K562 (cell line): ENCODE measurements at regions not wholly inside any gene's neighbourhood (a gene's known extent, or its start where the extent isn't known, plus 50 kb on each side); places are given as distances from the start of the nearest gene placed in this dataset.

Experiments
- ATAC-seq: fragments of 200-7000 bp; cut with Tn5 transposase; 3 replicates; pipeline ENCODE4 v1.9.1; 2020; ENCODE audit warnings: moderate library complexity
- BruUV-seq: library from RNA; stranded (reverse); fragments of 400-500 nt; replicated peaks from 2 replicates; lab custom pipeline; 2021; lab: Mats Ljungman, UMichigan
- CTCF ChIA-PET: fragments of 300-600 bp; formaldehyde crosslinking; extraction: SDS; loops from one replicate; lab custom pipeline; 2021; ENCODE audit warnings: low intra/inter-chr PET ratio; lab: Yijun Ruan, JAX
- POLR2A ChIA-PET: fragments of 300-600, 350-650 bp; sonication (Branson Sonifier 250); formaldehyde crosslinking; extraction: SDS; loops from one replicate; lab custom pipeline; 2021; ENCODE audit warnings: antibody characterized with exemption, inconsistent platforms; lab: Yijun Ruan, JAX
- DNase-seq, 4 experiments: peaks; one replicate each; pipeline versions ENCODE4 v3.0.0 to v3.0.0-alpha.2; 2011 to 2018; ENCODE audit warnings: low spot score in 3 of 4, mixed read lengths in 3 of 4; ENCODE audit errors: extremely low read depth in 1 of 4
- FAIRE-seq: peaks from 2 replicates; lab custom pipeline; 2011; peaks lifted over from hg19 to GRCh38; lab: Jason Lieb, UNC
- H2AFZ ChIP-seq: 2 replicates; pipeline ENCODE4 v1.6.0; 2011; ENCODE audit warnings: low read depth, low read length, control low read depth, inconsistent platforms
- H3K27ac ChIP-seq: fragments of 200-600 bp; 3 replicates; pipeline ENCODE4 v1.8.0; 2011; ENCODE audit warnings: low read depth, mild to moderate bottlenecking, control low read depth, inconsistent platforms, low read length, moderate library complexity, mixed read lengths; ENCODE audit errors: extremely low read depth
- H3K27me3 ChIP-seq, 2 experiments: fragments of 300-600 bp in 1 of 2; 2 replicates in 1 of 2; 3 replicates in 1 of 2; pipeline versions ENCODE4 v1.6.0 to v1.8.0; 2011; ENCODE audit warnings: inconsistent platforms in 2 of 2, low read length in 2 of 2, mild to moderate bottlenecking in 1 of 2, mixed read lengths in 1 of 2, moderate library complexity in 1 of 2; ENCODE audit not compliant: control insufficient read depth in 2 of 2, insufficient read depth in 2 of 2
- H3K36me3 ChIP-seq: fragments of 300-600 bp; 3 replicates; pipeline ENCODE4 v1.8.0; 2011; ENCODE audit warnings: mild to moderate bottlenecking, low read length, inconsistent platforms; ENCODE audit not compliant: control insufficient read depth, insufficient read depth
- H3K4me1 ChIP-seq, 2 experiments: fragments of 200-600 bp in 1 of 2; replicated peaks in 1 of 2; 2 replicates in 1 of 2; 3 replicates in 1 of 2; pipeline versions ENCODE4 v1.5.1 to v1.8.0; 2011; ENCODE audit warnings: inconsistent platforms in 2 of 2, low read length in 2 of 2, mild to moderate bottlenecking in 1 of 2, mixed read lengths in 1 of 2, moderate library complexity in 1 of 2; ENCODE audit not compliant: control insufficient read depth in 2 of 2, insufficient read depth in 2 of 2
- H3K4me2 ChIP-seq: 2 replicates; pipeline ENCODE4 v1.6.1; 2011; ENCODE audit warnings: low read length, control low read depth, inconsistent platforms, mixed read lengths; ENCODE audit not compliant: insufficient read depth
- H3K4me3 ChIP-seq: fragments of 200-600 bp; sonication (generic), shearing (Covaris generic); 2 replicates; pipeline ENCODE4 v1.5.1; 2016; ENCODE audit warnings: control low read depth, inconsistent platforms
- H3K79me2 ChIP-seq: fragments of 200-600 bp; 3 replicates; pipeline ENCODE4 v1.8.0; 2011; ENCODE audit warnings: low read length, inconsistent platforms; ENCODE audit not compliant: control insufficient read depth, insufficient read depth
- H3K9ac ChIP-seq, 2 experiments: 2 replicates each; pipeline versions ENCODE4 v1.6.0 to v1.6.1; 2011; ENCODE audit warnings: low read depth in 2 of 2, low read length in 2 of 2, control low read depth in 1 of 2, inconsistent platforms in 1 of 2, mild to moderate bottlenecking in 1 of 2, mixed read lengths in 1 of 2; ENCODE audit not compliant: insufficient read depth in 1 of 2
- H3K9me1 ChIP-seq: one replicate; pipeline ENCODE4 v1.6.0; 2011; ENCODE audit warnings: inconsistent platforms, mild to moderate bottlenecking, low read length, moderate library complexity; ENCODE audit not compliant: control insufficient read depth, insufficient read depth
- H3K9me3 ChIP-seq: replicated peaks from 2 replicates; pipeline ENCODE4 v1.5.1; 2011; ENCODE audit warnings: low read depth, low read length, inconsistent platforms; ENCODE audit not compliant: control insufficient read depth, insufficient read depth
- H4K20me1 ChIP-seq: replicated peaks from 2 replicates; pipeline ENCODE4 v1.6.1; 2011; ENCODE audit warnings: low read length, inconsistent platforms, mixed read lengths; ENCODE audit not compliant: control insufficient read depth, insufficient read depth
- BCL6 ChIP-seq: fragments of 250-450 bp; sonication (Bioruptor Pico); IDR thresholded peaks from 2 replicates; pipeline ENCODE4 v1.4.0; 2020
- CBFA2T2 ChIP-seq: fragments of 450-650 bp; conservative IDR thresholded peaks from 2 replicates; pipeline ENCODE4 v1.6.1; 2017; ENCODE audit warnings: mild to moderate bottlenecking
- HMG20B ChIP-seq: fragments of 250-450 bp; sonication (Bioruptor Pico); IDR thresholded peaks from 2 replicates; pipeline ENCODE4 v1.5.0; 2021; ENCODE audit warnings: mild to moderate bottlenecking
- MAZ ChIP-seq, 2 experiments: fragments of 450-650 bp in 1 of 2; sonication (generic) in 1 of 2; formaldehyde crosslinking; IDR thresholded peaks in 1 of 2; conservative IDR thresholded peaks in 1 of 2; 2 replicates each; pipeline versions ENCODE4 v1.4.0 to v1.5.0; 2020; ENCODE audit warnings: mild to moderate bottlenecking in 1 of 2, missing genetic modification reagents in 1 of 2
- NRF1 ChIP-seq, 2 experiments: fragments of 450-650 bp; IDR thresholded peaks in 1 of 2; conservative IDR thresholded peaks in 1 of 2; 2 replicates each; pipeline ENCODE4 v1.6.1; 2014; ENCODE audit warnings: mild to moderate bottlenecking in 2 of 2
- POLR3A ChIP-seq: IDR thresholded peaks from 2 replicates; pipeline ENCODE4 v1.6.1; 2011; ENCODE audit warnings: borderline replicate concordance, mild to moderate bottlenecking, moderate library complexity; ENCODE audit not compliant: insufficient read length, insufficient read depth; ENCODE audit errors: extremely low read depth
- PRMT5 ChIP-seq: sonication (generic); formaldehyde crosslinking; IDR thresholded peaks from 2 replicates; pipeline ENCODE4 v1.5.0; 2020; ENCODE audit warnings: missing genetic modification reagents
- RAD21 ChIP-seq, 2 experiments: fragments of 250-450 bp in 1 of 2; fragments of 450-650 bp in 1 of 2; sonication (Bioruptor Pico) in 1 of 2; formaldehyde crosslinking in 1 of 2; IDR thresholded peaks in 1 of 2; conservative IDR thresholded peaks in 1 of 2; 2 replicates each; pipeline versions ENCODE4 v1.4.0 to v1.8.0; 2020 to 2022; ENCODE audit warnings: mild to moderate bottlenecking in 2 of 2, moderate library complexity in 1 of 2
- RBM39 ChIP-seq: fragments of 200-400 bp; formaldehyde crosslinking; optimal IDR thresholded peaks from 2 replicates; pipeline ENCODE3; 2018; ENCODE audit warnings: low read depth, low read length
- STAG1 ChIP-seq: sonication (generic); formaldehyde crosslinking; IDR thresholded peaks from 2 replicates; pipeline ENCODE4 v1.5.0; 2020; ENCODE audit warnings: missing genetic modification reagents, borderline replicate concordance
- TARDBP ChIP-seq: fragments of 450-650 bp; IDR thresholded peaks from 2 replicates; pipeline ENCODE4 v1.6.1; 2016
- YY1 ChIP-seq, 3 experiments: IDR thresholded peaks; 2 replicates each; pipeline ENCODE4 v1.6.1; 2011; ENCODE audit warnings: low read length in 2 of 3, mild to moderate bottlenecking in 2 of 3, moderate library complexity in 2 of 3, borderline replicate concordance in 1 of 3, control low read depth in 1 of 3, low read depth in 1 of 3; ENCODE audit not compliant: insufficient read depth in 3 of 3, insufficient replicate concordance in 2 of 3, control insufficient read depth in 1 of 3, insufficient read length in 1 of 3; ENCODE audit errors: extremely low read depth in 1 of 3
- ZNF133 ChIP-seq: fragments of 250-450 bp; sonication (Bioruptor Pico); IDR thresholded peaks from 2 replicates; pipeline ENCODE4 v1.4.0; 2020; ENCODE audit warnings: mild to moderate bottlenecking
- ZNF239 ChIP-seq: fragments of 250-450 bp; sonication (Bioruptor Pico); IDR thresholded peaks from 2 replicates; pipeline ENCODE4 v1.4.0; 2020; ENCODE audit warnings: mild to moderate bottlenecking
- ZNF644 ChIP-seq: fragments of 200-800 bp; sonication (Bioruptor generic); IDR thresholded peaks from 2 replicates; pipeline ENCODE4 v1.6.1; 2016; ENCODE audit warnings: low read depth, missing genetic modification characterization, missing compliant biosample characterization
- WGBS: fragments of 100-300 bp; shearing (Covaris generic); methylation state at CpG from one replicate; pipeline ENCODE4 v1.1.6; 2016; ENCODE audit warnings: low coverage, mixed read lengths; ENCODE audit not compliant: insufficient coverage; ENCODE audit errors: missing lambda C conversion rate; 5-methylcytosine and 5-hydroxymethylcytosine counted together
- in situ Hi-C: fragments of 300-500 bp; cut with MboI; formaldehyde crosslinking; loops from 4 replicates; pipeline ENCODE4 v1.15.0; 2018; ENCODE audit warnings: inconsistent platforms, mixed read lengths
- intact Hi-C: fragments of 100-400 bp; cut with micrococcal nuclease; formaldehyde crosslinking; loops from 2 replicates; pipeline ENCODE4 v1.14.2; 2022
- TF ChIP-seq, protein P1 (sequence below): sonication (generic); formaldehyde crosslinking; IDR thresholded peaks from 2 replicates; pipeline ENCODE4 v1.8.0; 2022; ENCODE audit warnings: missing genetic modification reagents, mild to moderate bottlenecking, moderate library complexity, borderline replicate concordance
- TF ChIP-seq, protein P2 (sequence below): sonication (generic); formaldehyde crosslinking; IDR thresholded peaks from 2 replicates; pipeline ENCODE4 v1.9.0; 2022; ENCODE audit warnings: mild to moderate bottlenecking, missing genetic modification reagents
- TF ChIP-seq, protein P3 (sequence below): fragments of 450-650 bp; formaldehyde crosslinking; IDR thresholded peaks from 2 replicates; pipeline ENCODE4 v1.4.0; 2020; ENCODE audit warnings: mild to moderate bottlenecking, moderate library complexity

DNA sequence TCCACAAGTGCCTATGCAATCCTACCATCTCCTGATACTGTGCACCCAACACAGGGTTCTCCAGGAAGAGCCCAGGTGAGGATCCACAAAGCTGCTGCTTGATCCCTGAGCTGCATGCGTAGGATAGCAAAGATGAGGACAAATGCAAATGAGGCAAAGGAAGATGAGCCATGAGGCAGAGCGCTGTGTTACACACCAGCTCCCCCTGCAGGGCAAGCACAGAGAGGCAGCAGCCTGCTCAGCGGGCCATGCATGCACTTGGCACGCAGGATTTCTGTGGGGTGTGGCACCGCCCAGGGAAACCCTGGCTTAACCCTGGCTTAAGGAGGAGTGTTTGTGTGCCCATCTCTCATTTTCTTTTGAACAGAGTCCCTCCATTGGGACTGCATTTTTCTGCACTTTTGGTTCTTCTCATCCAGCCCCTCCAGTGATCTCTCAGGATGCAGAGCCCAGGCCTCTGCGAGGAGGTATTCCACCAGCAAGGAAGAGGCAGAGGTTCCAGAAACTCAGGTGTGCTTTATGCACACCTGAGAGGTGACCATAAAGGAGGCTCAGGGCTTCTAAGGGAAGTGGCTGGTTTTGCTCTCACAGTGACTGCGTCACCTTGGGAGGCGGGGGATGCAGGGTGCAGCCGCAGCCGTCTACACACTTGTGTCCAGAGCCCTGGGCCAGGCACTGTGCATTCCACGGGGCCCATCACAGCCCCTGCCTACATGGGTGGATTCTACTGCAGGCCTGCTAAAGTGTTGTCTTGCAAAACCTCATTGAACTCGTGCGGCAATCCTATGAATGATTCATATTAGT, 973.3 kb upstream of the TMEM132C start:
- 28% methylated on average over 13 of the region's 13 CpGs for whole genome bisulfite sequencing
- DNase-seq = peak; percentile 62 to 79 (median 65)
- intact Hi-C loops (loop anchor here (1.0 to 5.0 kb wide), 4 partner anchors 146 to 509 kb away; no protein-coding TSS in a partner anchor), in situ Hi-C loops (loop anchor here (5.0 to 10.0 kb wide), 2 partner anchors 186 to 499 kb away; no protein-coding TSS in a partner anchor)
- H2AFZ ChIP-seq = no peak overlapping the region
- no peaks in the 10 kb centered on the region for H3K36me3 ChIP-seq
- H3K4me1 ChIP-seq = peaks cover 3 to 12% of the 10 kb centered on the region in 2 experiments; a peak in 3 of 5 replicates
- no peak overlapping the region for H3K27ac ChIP-seq
- H3K9ac ChIP-seq = no peak overlapping the region
- peak; percentile 93 for FAIRE-seq
- H3K4me2 ChIP-seq = no peak overlapping the region
- ChIA-PET CTCF (interaction anchor here (0.6 to 1.7 kb wide), 4 partner anchors 13 to 419 kb away, joined by 3 to 6 read pairs (median 4); no protein-coding TSS in a partner anchor), POLR2A (interaction anchor here (0.6 to 0.7 kb wide), 2 partner anchors 174 to 510 kb away, joined by 3 read pairs; no protein-coding TSS in a partner anchor)
- H3K9me3 ChIP-seq = no peaks in the 10 kb centered on the region
- no peaks in the 10 kb centered on the region for H3K9me1 ChIP-seq
- BruUV-seq = no TSS peak
- no peaks in the 10 kb centered on the region; the same call in 1 of the 2 replicates for H4K20me1 ChIP-seq
- ATAC-seq = peak; percentile 97
- peaks cover 6 to 13% of the 10 kb centered on the region in 2 experiments; a peak in 3 of 5 replicates for H3K27me3 ChIP-seq
- H3K79me2 ChIP-seq = no peaks in the 10 kb centered on the region
- H3K4me3 ChIP-seq = no peak overlapping the region
- TF ChIP-seq PRMT5 (CRISPR knock-in tag) (no peak), STAG1 (CRISPR knock-in tag) (peak; percentile 78), YY1 (IDR thresholded peaks at IDR 0.05; ENCODE audit: borderline replicate concordance in 1 of 3, control insufficient read depth in 1 of 3, extremely low read depth in 1 of 3, insufficient read depth in 3 of 3, insufficient read length in 1 of 3, insufficient replicate concordance in 2 of 3, low read depth in 1 of 3, low read length in 2 of 3) (peak in 1 of 3 experiments; percentile 35), ZNF644 (no peak), TARDBP (no peak), POLR3A (no peak), RBM39 (no peak), ZNF133 (CRISPR knock-in tag) (no peak), RAD21 (CRISPR knock-in tag; conservative IDR thresholded peaks at IDR 0.05 in 1 of 2, IDR thresholded peaks at IDR 0.05 in 1 of 2) (peak; percentile 69 to 91), ZNF239 (CRISPR knock-in tag) (no peak), NRF1 (conservative IDR thresholded peaks at IDR 0.05 in 1 of 2, IDR thresholded peaks at IDR 0.05 in 1 of 2) (0 out of 4 replicates have a peak, but pooled peaks of 1 of the 2 experiments have one; percentile 23), BCL6 (no peak), MAZ (CRISPR knock-in tag; conservative IDR thresholded peaks at IDR 0.05 in 1 of 2, IDR thresholded peaks at IDR 0.05 in 1 of 2) (0 out of 4 replicates have a peak, but pooled peaks of 1 of the 2 experiments have one; percentile 20), HMG20B (CRISPR knock-in tag) (no peak), CBFA2T2 (no peak)
- TF ChIP-seq, protein P1, sequence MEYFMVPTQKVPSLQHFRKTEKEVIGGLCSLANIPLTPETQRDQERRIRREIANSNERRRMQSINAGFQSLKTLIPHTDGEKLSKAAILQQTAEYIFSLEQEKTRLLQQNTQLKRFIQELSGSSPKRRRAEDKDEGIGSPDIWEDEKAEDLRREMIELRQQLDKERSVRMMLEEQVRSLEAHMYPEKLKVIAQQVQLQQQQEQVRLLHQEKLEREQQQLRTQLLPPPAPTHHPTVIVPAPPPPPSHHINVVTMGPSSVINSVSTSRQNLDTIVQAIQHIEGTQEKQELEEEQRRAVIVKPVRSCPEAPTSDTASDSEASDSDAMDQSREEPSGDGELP (CRISPR knock-in tag) = peak; percentile 41
- TF ChIP-seq, protein P2, sequence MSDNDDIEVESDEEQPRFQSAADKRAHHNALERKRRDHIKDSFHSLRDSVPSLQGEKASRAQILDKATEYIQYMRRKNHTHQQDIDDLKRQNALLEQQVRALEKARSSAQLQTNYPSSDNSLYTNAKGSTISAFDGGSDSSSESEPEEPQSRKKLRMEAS = no peak
- TF ChIP-seq, protein P3, sequence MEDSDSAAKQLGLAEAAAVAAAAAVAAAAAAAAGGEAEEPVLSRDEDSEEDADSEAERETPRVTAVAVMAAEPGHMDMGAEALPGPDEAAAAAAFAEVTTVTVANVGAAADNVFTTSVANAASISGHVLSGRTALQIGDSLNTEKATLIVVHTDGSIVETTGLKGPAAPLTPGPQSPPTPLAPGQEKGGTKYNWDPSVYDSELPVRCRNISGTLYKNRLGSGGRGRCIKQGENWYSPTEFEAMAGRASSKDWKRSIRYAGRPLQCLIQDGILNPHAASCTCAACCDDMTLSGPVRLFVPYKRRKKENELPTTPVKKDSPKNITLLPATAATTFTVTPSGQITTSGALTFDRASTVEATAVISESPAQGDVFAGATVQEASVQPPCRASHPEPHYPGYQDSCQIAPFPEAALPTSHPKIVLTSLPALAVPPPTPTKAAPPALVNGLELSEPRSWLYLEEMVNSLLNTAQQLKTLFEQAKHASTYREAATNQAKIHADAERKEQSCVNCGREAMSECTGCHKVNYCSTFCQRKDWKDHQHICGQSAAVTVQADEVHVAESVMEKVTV (CRISPR knock-in tag) = peak; percentile 62
